HG03064 (cell line): ENCODE measurements at regions not wholly inside any gene's neighbourhood (a gene's known extent, or its start where the extent isn't known, plus 50 kb on each side); places are given as distances from the start of the nearest gene placed in this dataset.
"Not testable (repeated sequence)": the region's sequence is repeated elsewhere in the genome, so short reads cannot be mapped to it uniquely, and the experiment has no call there.

ENCODE experiments used
- ATAC-seq: cut with Tn5 transposase; IDR thresholded peaks from one replicate; pipeline ENCODE4 v1.9.1; 2021; ENCODE audit warnings: low read depth; ENCODE audit not compliant: unreplicated experiment

DNA sequence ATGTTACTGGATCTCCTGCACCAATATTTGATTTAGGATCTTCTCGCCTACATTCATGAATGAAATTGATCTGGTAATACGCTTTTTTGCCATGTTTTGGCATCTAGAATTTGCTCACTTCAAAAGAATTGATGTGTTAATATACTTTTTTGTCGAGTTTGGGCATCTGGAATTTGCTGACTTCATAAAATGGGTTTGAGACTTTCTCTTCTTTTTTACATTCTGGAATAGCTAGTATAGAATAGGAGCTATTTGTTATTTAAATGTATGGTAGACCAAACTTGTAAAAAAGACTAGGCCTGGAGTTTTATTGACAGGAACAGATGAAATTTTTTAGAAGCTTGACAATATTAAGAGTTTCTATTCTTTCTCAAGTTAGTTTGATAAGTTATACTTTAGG is 404.9 kb upstream of the TENM3 start:
- no peak for ATAC-seq

- not testable (repeated sequence) for ATAC-seq
Observed at GRCh38 chr4:181843797-181844196, 399.4 kb upstream of the TENM3 start.

DNA sequence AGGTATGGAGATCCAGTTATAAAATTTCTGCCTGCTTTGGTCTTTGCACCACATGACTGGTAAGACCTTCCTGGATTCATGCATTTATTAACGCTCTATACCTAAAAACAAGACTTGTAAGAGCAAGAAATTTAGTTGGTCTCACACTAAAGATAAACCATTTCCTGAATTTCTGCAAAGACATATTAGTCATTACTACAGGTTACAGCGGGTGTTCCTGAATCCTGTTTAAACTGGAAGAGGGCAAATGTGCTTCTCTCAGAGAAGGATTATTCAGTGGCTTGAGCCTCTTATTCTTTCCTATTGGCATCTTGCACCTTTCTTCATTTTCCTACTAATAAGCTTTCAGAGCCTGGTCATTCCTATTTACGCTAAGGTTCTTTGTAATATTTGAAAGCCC is 397.6 kb upstream of the TENM3 start:
- ATAC-seq: no peak

- ATAC-seq: no peak
Observed at GRCh38 chr4:181846934-181847333, 396.3 kb upstream of the TENM3 start.

GRCh38 chr4:181848357-181848756 is 394.8 kb upstream of the TENM3 start:
- no peak for ATAC-seq

DNA sequence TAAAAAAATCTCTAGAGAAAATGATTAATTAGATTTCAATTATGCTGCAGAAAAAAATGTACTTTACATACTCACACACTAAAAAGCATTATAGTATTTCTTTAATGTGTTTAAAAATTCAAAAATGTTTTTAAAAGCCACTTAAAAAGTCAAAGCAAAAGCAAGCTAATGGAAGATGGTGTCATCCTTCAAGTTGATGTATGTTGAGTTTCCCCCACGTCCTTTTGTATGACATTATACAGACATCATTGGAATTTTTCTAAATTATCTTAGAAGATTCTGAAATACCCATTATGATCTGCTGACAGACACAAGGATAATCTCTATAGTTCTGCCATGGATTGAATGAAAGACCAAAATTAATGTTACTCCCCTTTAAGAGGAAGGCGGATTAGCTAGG is 393.7 kb upstream of the TENM3 start:
- ATAC-seq: no peak

DNA sequence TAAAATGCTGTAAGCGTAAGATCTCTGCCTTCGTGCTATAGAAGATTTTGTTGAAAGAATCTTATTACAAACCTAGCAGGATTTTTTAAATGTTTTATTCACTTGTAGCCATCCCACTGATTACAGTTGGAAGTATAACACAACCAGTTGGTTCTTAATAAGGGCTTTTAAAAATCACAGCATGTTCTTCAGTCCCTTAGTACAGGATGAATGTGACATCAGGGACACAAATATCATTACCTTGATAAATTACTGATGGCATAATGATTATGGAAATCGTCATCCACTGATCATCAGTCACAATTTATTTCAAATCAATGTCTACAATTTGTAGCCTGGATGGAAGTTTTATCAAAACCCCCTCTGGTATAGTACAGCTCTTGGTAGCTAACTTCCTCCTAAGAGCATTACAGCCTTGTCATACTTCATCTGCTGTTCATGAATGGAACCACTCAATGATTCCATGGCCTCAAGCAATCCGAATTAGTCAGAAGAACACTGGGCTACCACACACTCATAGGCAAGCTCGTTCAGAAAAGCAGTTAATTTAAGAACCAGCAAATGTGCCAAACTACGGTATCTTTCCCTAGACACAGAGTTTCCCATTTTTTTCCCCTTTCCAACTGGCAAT is 389.2 kb upstream of the TENM3 start:
- no peak for ATAC-seq

- ATAC-seq: no peak
Observed at GRCh38 chr4:181855307-181855706, 387.9 kb upstream of the TENM3 start.

DNA sequence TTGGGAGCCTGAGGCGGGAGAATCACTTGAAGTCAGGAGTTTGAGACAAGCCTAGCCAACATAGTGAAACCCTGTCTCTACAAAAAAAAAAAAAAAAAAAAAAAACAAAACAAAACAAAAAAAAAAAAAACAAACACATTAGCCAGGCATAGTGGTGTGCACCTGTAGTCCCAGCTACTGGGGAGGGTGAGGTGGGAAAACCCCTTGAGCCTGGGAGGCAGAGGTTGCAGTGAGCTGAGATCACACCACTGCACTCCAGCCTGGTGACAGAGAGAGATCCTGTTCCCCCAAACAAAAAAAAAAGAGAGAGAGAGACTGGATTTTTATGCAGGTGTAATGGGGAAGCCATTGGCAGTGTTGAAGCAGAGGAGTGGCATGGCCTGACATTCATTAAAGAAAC is 385.7 kb upstream of the TENM3 start:
- not testable (repeated sequence) for ATAC-seq

- no peak for ATAC-seq
Observed at GRCh38 chr4:181858741-181859140, 384.5 kb upstream of the TENM3 start.

GRCh38 chr4:181859439-181859838 is 383.8 kb upstream of the TENM3 start:
- ATAC-seq: no peak

DNA sequence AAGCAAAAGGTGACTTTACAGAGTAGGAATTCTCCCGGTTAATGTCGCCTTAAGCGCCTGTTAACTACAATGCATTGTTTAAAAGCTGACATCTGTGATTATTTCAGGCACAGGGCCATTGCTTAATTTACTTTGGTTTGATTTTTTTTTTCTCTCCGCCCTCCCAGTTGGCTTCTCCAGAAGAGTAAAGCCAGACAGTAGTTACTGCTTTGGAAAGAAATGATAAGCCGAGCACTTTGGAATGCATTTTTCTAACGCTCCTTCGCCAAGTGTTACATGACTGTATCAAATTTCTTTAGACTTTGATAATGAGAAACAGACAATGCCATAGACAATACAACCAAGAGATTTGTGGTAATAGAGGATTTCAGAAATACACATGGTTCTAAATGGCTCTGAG is 383.0 kb upstream of the TENM3 start:
- ATAC-seq: no peak

DNA sequence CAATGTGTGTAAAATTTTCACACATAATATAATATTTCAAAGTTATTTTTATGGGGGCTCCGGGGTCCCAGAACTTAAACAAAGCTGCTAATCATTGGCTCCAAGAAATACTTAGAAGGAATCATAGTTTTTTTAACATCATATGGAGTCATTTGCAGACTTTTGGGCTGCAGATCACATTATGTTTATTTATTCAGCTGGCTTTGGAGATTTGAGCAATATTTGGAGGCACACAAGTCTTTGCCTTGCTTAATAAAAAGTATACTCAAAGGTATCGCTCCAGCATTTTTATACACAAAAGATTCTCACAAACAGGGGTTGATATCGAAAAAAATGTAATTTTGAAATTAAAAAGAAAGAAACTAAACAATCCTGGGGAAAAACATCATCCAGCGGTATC is 382.5 kb upstream of the TENM3 start:
- ATAC-seq: no peak

GRCh38 chr4:181863856-181864255 is 379.3 kb upstream of the TENM3 start:
- ATAC-seq: no peak

DNA sequence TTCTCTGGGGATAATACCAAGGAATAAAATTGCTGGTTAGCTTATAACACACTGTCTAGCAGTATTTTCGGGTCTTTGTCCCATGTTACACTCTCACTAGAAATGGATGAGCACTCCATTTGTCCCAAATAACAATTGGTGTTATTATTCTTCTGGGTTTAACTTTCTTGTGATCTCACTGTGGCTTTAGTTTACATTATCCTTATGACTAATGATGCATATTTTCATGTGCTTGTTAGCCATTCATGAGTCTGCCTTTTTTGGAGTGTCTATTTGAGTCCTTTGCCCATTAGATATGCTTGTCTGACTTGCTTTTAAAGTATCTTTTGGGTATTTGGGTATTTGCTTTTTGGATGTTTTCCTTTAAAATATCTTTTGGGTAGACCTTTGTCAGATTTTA is 372.9 kb upstream of the TENM3 start:
- ATAC-seq: no peak

GRCh38 chr4:181874602-181875001 is 368.6 kb upstream of the TENM3 start:
- no peak for ATAC-seq

GRCh38 chr4:181877329-181877848 is 365.8 kb upstream of the TENM3 start:
- ATAC-seq: no peak

DNA sequence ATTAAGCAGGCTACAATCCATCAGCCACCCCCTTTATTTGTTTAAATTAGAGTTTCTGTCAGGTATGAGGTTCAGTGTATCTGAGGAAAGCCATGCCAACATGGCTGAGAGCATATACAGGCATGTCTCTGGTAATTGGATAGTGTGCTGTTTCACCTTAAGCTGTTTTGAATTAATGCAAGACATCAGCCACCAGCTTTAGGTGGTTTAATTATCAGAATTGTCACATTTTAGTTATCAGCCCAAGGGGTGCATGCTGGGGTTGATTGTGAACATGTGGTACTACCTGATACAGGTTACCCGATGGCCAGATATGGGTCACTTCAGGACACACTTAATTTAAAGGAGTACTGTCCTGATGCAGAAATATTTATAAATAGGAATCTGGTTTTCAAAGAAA is 353.2 kb upstream of the TENM3 start:
- ATAC-seq: no peak

DNA sequence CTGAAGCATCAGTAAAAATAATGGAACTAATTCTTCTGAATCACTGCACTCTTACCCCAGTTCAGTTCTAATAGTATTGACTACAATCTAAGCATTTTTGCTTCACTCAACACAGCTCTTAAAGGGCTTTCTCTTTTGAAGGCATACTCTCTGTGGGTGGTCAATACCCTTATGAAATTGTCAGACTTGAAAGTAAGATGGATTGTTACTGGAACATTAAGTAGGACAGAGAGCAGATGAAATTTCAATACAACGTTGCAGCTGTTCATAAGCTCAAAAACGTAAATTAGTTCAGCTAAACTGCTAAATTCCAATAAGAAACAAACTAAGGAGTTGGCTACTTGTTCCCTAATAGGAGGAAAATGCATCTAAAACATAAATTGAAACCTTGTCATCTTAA is 352.3 kb upstream of the TENM3 start:
- ATAC-seq: no peak

GRCh38 chr4:181896614-181897013 is 346.6 kb upstream of the TENM3 start:
- ATAC-seq: no peak

DNA sequence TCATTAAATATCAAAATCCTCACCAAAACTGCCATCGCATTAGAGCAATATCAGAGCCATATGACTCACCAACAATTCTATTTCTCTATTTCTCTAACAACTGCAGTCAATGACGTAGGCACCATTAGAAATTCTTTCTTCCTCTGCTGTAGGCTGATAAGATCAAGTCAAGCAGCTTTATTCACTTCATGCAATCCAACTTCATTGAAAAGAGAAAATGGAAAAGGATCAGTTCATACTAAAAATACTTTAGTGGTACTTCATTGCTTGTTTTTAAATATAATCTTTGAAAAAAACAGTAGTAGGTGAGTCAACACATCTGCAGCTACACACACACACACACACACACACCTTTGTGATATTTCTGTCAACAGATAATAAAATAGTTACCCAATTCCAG is 345.3 kb upstream of the TENM3 start:
- no peak for ATAC-seq

- ATAC-seq: not testable (repeated sequence)
Observed at GRCh38 chr4:181902404-181902803, 340.8 kb upstream of the TENM3 start.

DNA sequence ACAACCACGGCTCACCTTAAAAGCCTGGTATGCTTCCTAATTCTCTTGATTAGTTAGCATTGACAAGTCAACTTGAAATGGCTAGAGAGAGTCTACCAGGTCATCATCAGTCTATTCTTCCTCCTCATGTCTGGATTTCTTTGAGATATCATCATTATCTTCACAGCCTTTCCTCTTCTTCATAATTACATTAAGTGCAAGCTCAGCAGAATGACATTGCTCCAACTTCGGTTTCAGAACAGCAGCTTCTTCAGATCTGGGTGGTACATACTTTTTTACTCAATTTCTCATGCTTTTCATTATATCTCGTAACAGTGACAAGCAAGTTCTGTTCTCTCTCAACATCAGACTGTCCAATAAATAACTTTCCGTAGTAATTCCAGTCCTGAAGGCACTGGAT is 337.5 kb upstream of the TENM3 start:
- ATAC-seq: no peak
